CD14-positive monocyte (primary cell): ENCODE measurements at regions not wholly inside any gene's neighbourhood (a gene's known extent, or its start where the extent isn't known, plus 50 kb on each side); places are given as distances from the start of the nearest gene placed in this dataset.

Experiments
- DNase-seq, 3 donors: peaks; one replicate each; pipeline ENCODE4 v3.0.0-alpha.2; 2011 to 2022
- H2AFZ ChIP-seq: 2 replicates; pipeline ENCODE4 v1.6.0; 2012; ENCODE audit warnings: mild to moderate bottlenecking, low read depth, low read length, inconsistent platforms; ENCODE audit not compliant: insufficient read depth, poor library complexity, severe bottlenecking
- H3K27ac ChIP-seq, 2 donors: 1 replicate in 1 of 2; 2 replicates in 1 of 2; pipeline ENCODE4 v1.5.1; 2012 to 2013; ENCODE audit warnings: low read length in 2 of 2, control low read depth in 1 of 2, inconsistent platforms in 1 of 2, low read depth in 1 of 2, mild to moderate bottlenecking in 1 of 2
- H3K27me3 ChIP-seq, 2 donors: one replicate each; pipeline versions ENCODE4 v1.6.0 to v1.6.1; 2011 to 2013; ENCODE audit warnings: low read length in 2 of 2; ENCODE audit not compliant: control insufficient read depth in 2 of 2, insufficient read depth in 2 of 2
- H3K36me3 ChIP-seq, 2 donors: replicated peaks in 1 of 2; 1 replicate in 1 of 2; 2 replicates in 1 of 2; pipeline versions ENCODE4 v1.5.1 to v1.6.1; 2012 to 2013; ENCODE audit warnings: low read length in 2 of 2, control low read depth in 1 of 2, inconsistent platforms in 1 of 2, mild to moderate bottlenecking in 1 of 2; ENCODE audit not compliant: insufficient read depth in 2 of 2, control insufficient read depth in 1 of 2
- H3K4me1 ChIP-seq, 2 donors: 1 replicate in 1 of 2; 2 replicates in 1 of 2; pipeline versions ENCODE4 v1.5.1 to v1.6.1; 2012 to 2013; ENCODE audit warnings: low read length in 2 of 2, control low read depth in 1 of 2, inconsistent platforms in 1 of 2, mild to moderate bottlenecking in 1 of 2, moderate library complexity in 1 of 2; ENCODE audit not compliant: insufficient read depth in 2 of 2, control insufficient read depth in 1 of 2
- H3K4me2 ChIP-seq: replicated peaks from 2 replicates; pipeline ENCODE3; 2012; ENCODE audit warnings: low read length, moderate library complexity, mild to moderate bottlenecking; ENCODE audit not compliant: poor library complexity, severe bottlenecking; ENCODE audit errors: extremely low read depth
- H3K4me3 ChIP-seq, 3 experiments: fragments of 200-600 bp in 1 of 3; sonication (generic) in 1 of 3; replicated peaks in 1 of 3; 1 replicate in 2 of 3; 2 replicates in 1 of 3; pipeline ENCODE4 v1.5.1; 2011 to 2013; ENCODE audit warnings: low read length in 3 of 3, mild to moderate bottlenecking in 3 of 3, control low read depth in 2 of 3, low read depth in 2 of 3, inconsistent platforms in 1 of 3, moderate library complexity in 1 of 3
- H3K79me2 ChIP-seq: 2 replicates; pipeline ENCODE4 v1.6.0; 2012; ENCODE audit warnings: mild to moderate bottlenecking, control low read depth, inconsistent platforms, low read length, moderate library complexity; ENCODE audit not compliant: insufficient read depth
- H3K9ac ChIP-seq: 2 replicates; pipeline ENCODE4 v1.6.0; 2017; ENCODE audit warnings: low read length, mild to moderate bottlenecking; ENCODE audit not compliant: insufficient read depth, poor library complexity, severe bottlenecking
- H3K9me3 ChIP-seq, 2 donors: replicated peaks in 1 of 2; 1 replicate in 1 of 2; 2 replicates in 1 of 2; pipeline versions ENCODE4 v1.5.1 to v1.6.1; 2012 to 2013; ENCODE audit warnings: low read length in 2 of 2, control low read depth in 1 of 2; ENCODE audit not compliant: control insufficient read depth in 1 of 2, insufficient read depth in 1 of 2
- H4K20me1 ChIP-seq: 2 replicates; pipeline ENCODE4 v1.6.0; 2012; ENCODE audit warnings: mild to moderate bottlenecking, low read length, control low read depth, moderate library complexity; ENCODE audit not compliant: insufficient read depth
- H3K27ac Mint-ChIP-seq, 7 donors: one replicate each; pipeline ENCODE4 v1.8.0; 2020; ENCODE audit warnings: mild to moderate bottlenecking in 7 of 7, mixed read lengths in 7 of 7, moderate library complexity in 6 of 7, inconsistent platforms in 2 of 7
- H3K27me3 Mint-ChIP-seq, 3 donors: one replicate each; pipeline ENCODE4 v1.8.0; 2021 to 2022; ENCODE audit warnings: low read depth in 3 of 3, mild to moderate bottlenecking in 3 of 3, mixed read lengths in 3 of 3, moderate library complexity in 3 of 3, inconsistent platforms in 1 of 3
- H3K36me3 Mint-ChIP-seq, 2 donors: one replicate each; pipeline ENCODE4 v1.8.0; 2020; ENCODE audit warnings: mixed read lengths in 2 of 2, inconsistent platforms in 1 of 2, mild to moderate bottlenecking in 1 of 2
- H3K4me1 Mint-ChIP-seq: one replicate; pipeline ENCODE4 v1.8.0; 2020; ENCODE audit warnings: mild to moderate bottlenecking, mixed read lengths
- H3K4me3 Mint-ChIP-seq, 2 donors: one replicate each; pipeline ENCODE4 v1.8.0; 2020; ENCODE audit warnings: mild to moderate bottlenecking in 2 of 2, mixed read lengths in 2 of 2, moderate library complexity in 1 of 2
- H3K9me3 Mint-ChIP-seq, 7 donors: one replicate each; pipeline ENCODE4 v1.8.0; 2020 to 2022; ENCODE audit warnings: mixed read lengths in 7 of 7, mild to moderate bottlenecking in 6 of 7, moderate library complexity in 6 of 7, inconsistent platforms in 2 of 7
- WGBS: methylation state at CpG from one replicate; pipeline ENCODE4 v1.1.5; 2013; ENCODE audit warnings: missing lambda C conversion rate; ENCODE audit not compliant: insufficient coverage; 5-methylcytosine and 5-hydroxymethylcytosine counted together
- intact Hi-C, 2 donors: fragments of 100-400 bp; cut with micrococcal nuclease; formaldehyde crosslinking; loops; one replicate each; pipeline versions ENCODE4 v1.15.0 to v1.15.1; 2023
- TF ChIP-seq, protein P1 (sequence below): fragments of 200-600 bp; IDR thresholded peaks from one replicate; pipeline ENCODE4 v1.8.0; 2022; ENCODE audit warnings: antibody characterized with exemption, mild to moderate bottlenecking

DNA sequence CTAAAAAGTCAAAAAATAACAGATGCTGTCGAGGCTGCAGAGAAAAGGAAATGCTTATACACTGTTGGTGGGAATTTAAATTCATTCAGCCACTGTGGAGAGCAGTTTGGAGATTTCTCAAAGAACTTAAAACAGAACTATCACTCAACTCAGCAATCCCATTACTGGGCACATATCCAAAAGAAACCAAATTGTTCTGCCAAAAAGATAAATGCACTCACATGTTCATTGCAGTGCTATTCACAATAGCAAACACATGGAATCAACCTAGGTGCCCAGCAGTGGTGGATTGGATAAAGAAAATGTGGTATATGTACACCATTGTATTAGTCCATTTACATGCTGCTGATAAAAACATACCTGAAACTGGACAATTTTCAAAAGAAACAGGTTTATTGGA, 116.0 kb upstream of the VGLL2 start:
- Histone ChIP-seq H3K79me2 (no peaks in the 10 kb centered on the region), H3K9ac (no peak overlapping the region), H3K9me3 (peaks cover 6 to 17% of the 10 kb centered on the region in 2 donors), H3K4me2 (no peak overlapping the region), H3K27me3 (no peaks in the 10 kb centered on the region), H3K4me3 (no peak overlapping the region), H4K20me1 (no peaks in the 10 kb centered on the region), H3K4me1 (no peaks in the 10 kb centered on the region), H3K27ac (no peak overlapping the region), H3K36me3 (no peaks in the 10 kb centered on the region), H2AFZ (no peak overlapping the region)
- Mint-ChIP-seq H3K9me3 (peaks cover 12 to 21% (median 14%) of the 10 kb centered on the region in 7 donors), H3K27ac (no peak overlapping the region), H3K4me3 (no peak overlapping the region), H3K27me3 (no peaks in the 10 kb centered on the region), H3K4me1 (no peaks in the 10 kb centered on the region), H3K36me3 (no peaks in the 10 kb centered on the region)
- DNase-seq = no peak
- intact Hi-C loops = no loop called here
- no CpG with 5 or more reads among the region's 1 CpG for WGBS
- TF ChIP-seq, protein P1, sequence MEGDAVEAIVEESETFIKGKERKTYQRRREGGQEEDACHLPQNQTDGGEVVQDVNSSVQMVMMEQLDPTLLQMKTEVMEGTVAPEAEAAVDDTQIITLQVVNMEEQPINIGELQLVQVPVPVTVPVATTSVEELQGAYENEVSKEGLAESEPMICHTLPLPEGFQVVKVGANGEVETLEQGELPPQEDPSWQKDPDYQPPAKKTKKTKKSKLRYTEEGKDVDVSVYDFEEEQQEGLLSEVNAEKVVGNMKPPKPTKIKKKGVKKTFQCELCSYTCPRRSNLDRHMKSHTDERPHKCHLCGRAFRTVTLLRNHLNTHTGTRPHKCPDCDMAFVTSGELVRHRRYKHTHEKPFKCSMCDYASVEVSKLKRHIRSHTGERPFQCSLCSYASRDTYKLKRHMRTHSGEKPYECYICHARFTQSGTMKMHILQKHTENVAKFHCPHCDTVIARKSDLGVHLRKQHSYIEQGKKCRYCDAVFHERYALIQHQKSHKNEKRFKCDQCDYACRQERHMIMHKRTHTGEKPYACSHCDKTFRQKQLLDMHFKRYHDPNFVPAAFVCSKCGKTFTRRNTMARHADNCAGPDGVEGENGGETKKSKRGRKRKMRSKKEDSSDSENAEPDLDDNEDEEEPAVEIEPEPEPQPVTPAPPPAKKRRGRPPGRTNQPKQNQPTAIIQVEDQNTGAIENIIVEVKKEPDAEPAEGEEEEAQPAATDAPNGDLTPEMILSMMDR = no peak

DNA sequence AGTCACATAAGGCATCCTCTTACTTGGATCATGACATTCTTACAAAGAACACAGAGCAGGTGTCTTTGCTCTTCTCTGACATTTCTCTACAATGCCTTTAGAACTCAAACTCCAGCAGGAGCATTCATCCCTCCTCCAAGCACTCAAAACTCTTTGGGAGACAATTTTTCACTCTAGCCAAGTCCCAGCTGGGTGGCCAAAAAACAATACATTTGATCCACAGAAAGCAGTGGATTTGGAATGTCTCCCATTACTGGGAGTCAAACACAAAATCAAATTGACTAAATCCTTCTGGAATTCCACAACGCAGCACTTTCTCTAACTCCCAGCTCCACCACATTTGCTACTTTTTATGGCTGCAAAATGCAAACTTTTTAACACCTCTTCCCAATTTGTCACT, 108.6 kb upstream of the VGLL2 start:
- H3K9me3 Mint-ChIP-seq = peaks cover 0 to 9% (median 1%) of the 10 kb centered on the region in 7 donors
- H3K4me3 Mint-ChIP-seq = no peak overlapping the region
- intact Hi-C loops = no loop called here
- no peak for DNase-seq
- Histone ChIP-seq H4K20me1 (no peaks in the 10 kb centered on the region), H3K27me3 (no peaks in the 10 kb centered on the region), H3K36me3 (no peaks in the 10 kb centered on the region), H2AFZ (no peak overlapping the region), H3K9ac (no peak overlapping the region), H3K79me2 (no peaks in the 10 kb centered on the region), H3K27ac (no peak overlapping the region), H3K9me3 (no peaks in the 10 kb centered on the region), H3K4me2 (no peak overlapping the region), H3K4me1 (no peaks in the 10 kb centered on the region), H3K4me3 (no peak overlapping the region)
- H3K36me3 Mint-ChIP-seq = no peaks in the 10 kb centered on the region
- WGBS = no CpG with 5 or more reads among the region's 1 CpG
- no peaks in the 10 kb centered on the region for H3K27me3 Mint-ChIP-seq
- H3K27ac Mint-ChIP-seq = no peak overlapping the region
- no peaks in the 10 kb centered on the region for H3K4me1 Mint-ChIP-seq
- TF ChIP-seq, protein P1 = no peak
